Cardiac fibroblast (primary cell): ENCODE measurements at regions not wholly inside any gene's neighbourhood (a gene's known extent, or its start where the extent isn't known, plus 50 kb on each side); places are given as distances from the start of the nearest gene placed in this dataset.

Experiments
- DNase-seq, 2 donors: peaks; one replicate each; pipeline versions ENCODE4 v3.0.0 to v3.0.0-alpha.2; 2010; ENCODE audit warnings: low read depth in 2 of 2
- H3K4me3 ChIP-seq, 2 donors: replicated peaks in 1 of 2; 1 replicate in 1 of 2; 2 replicates in 1 of 2; pipeline ENCODE4 v1.5.1; 2011; ENCODE audit warnings: low read depth in 2 of 2, low read length in 2 of 2, mild to moderate bottlenecking in 2 of 2, moderate library complexity in 1 of 2
- CTCF ChIP-seq: IDR thresholded peaks from one replicate; pipeline ENCODE4 v1.5.1; 2011; ENCODE audit warnings: low read depth, mild to moderate bottlenecking, low read length, inconsistent platforms

GRCh38 chr16:63982110-63982509 is 1139.8 kb downstream of the CDH11 start:
- DNase-seq = no peak
- H3K4me3 ChIP-seq = no peak overlapping the region
- TF ChIP-seq CTCF = no peak

DNA sequence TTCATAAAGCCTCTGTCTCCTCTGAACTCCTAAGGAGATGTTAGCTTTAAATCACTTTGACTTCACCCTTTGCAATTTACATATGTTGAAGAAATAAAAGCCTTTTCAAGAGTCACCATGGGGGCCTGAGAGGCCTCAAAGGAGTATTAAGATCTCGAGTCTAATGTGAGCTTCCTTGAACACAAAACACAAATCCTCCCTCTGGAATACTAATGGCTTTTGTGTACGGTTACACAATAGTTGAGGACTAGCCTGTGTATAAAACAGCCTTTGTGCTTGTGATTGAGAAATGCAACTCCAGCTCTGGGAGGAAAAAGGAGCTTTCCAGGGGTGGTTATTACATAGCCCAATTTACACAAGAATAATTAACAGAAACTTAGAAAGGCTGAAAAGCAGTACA is 1140.2 kb downstream of the CDH11 start:
- DNase-seq = no peak
- no peak for TF ChIP-seq CTCF
- H3K4me3 ChIP-seq = no peak overlapping the region

GRCh38 chr16:63980763-63981162 is 1141.1 kb downstream of the CDH11 start:
- no peak overlapping the region for H3K4me3 ChIP-seq
- no peak for DNase-seq
- TF ChIP-seq CTCF = no peak

DNA sequence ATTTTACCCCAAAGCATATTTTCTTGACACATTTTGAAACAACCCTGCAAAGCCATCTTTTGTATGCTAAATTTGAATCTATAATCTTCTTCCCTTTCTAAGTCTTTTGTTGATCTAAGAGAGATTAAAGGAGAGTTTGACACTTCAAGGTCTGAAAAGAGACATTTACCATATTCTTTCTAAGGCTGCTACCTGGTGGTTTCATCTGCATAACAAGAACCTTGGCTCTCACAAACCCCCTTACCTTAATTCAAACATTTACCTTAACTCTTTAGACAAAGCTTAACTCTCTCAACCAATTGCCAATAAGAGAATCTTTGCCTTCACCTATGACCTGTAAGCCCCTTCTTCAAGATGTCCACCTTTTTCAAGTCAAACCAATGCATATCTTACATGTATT is 1143.6 kb downstream of the CDH11 start:
- no peak for DNase-seq
- H3K4me3 ChIP-seq = no peak overlapping the region
- TF ChIP-seq CTCF = no peak

DNA sequence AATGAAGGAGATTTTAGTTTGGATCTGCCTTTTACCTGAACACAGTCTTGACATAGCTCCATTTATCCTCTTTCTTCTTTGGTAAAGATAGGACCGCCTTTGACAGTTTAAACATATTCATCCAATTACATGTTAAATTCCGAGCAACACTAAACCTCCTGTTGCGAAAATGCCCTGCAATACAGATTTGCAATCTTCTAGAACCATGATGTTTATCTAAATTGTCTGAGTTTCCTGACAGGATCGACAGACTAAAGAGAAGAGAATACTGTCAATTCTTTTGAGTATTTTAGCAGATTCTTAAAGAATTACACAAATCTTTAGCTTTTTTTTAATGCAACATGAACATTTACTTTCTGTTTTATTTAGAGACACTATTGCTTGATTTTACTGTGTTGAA is 1145.5 kb downstream of the CDH11 start:
- no peak for TF ChIP-seq CTCF
- no peak overlapping the region for H3K4me3 ChIP-seq
- no peak for DNase-seq

- no peak for DNase-seq
- no peak overlapping the region for H3K4me3 ChIP-seq
- no peak for TF ChIP-seq CTCF
These were observed 1146.2 kb downstream of the CDH11 start for GRCh38 chr16:63975669-63976068.

DNA sequence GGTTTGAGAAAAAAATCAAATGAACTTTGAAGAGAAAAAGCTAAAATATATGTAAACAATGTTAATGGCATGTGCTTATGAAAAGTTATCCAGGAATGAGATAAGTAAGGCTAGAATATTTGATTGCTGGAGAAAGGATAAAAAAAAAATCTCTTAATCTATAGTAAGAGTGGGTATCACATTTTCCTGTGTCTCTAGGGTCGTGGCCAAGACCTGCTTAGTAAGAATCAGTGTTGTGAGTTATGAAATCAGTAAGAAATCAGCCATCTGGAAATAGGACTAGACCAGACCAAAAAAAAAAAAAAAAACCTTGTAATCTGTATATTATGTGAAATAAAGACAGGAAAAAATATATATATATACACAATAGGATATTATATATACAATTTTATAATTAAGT is 1153.9 kb downstream of the CDH11 start:
- H3K4me3 ChIP-seq = no peak overlapping the region
- no peak for TF ChIP-seq CTCF
- DNase-seq = no peak
